Ramos (cell line): ENCODE measurements at regions not wholly inside any gene's neighbourhood (a gene's known extent, or its start where the extent isn't known, plus 50 kb on each side); places are given as distances from the start of the nearest gene placed in this dataset.

Experiments used
- in situ Hi-C: fragments of 300-500 bp; cut with MboI; formaldehyde crosslinking; loops from one replicate; pipeline ENCODE4 v1.14.3; 2022; ENCODE audit warnings: low sequenced_read_pairs; ENCODE audit not compliant: unreplicated experiment

GRCh38 chr10:11691319-11691755 is 50.8 kb upstream of the ECHDC3 start:
- in situ Hi-C loops: loop anchor here (25.0 kb wide), 1 partner anchor 1646 kb away; the partner anchor contains the start of gene SEPHS1

- in situ Hi-C loops: loop anchor here (25.0 kb wide), 1 partner anchor 1647 kb away; the partner anchor contains the start of gene SEPHS1
Observed at GRCh38 chr10:11689945-11690736, 52.0 kb upstream of the ECHDC3 start.

DNA sequence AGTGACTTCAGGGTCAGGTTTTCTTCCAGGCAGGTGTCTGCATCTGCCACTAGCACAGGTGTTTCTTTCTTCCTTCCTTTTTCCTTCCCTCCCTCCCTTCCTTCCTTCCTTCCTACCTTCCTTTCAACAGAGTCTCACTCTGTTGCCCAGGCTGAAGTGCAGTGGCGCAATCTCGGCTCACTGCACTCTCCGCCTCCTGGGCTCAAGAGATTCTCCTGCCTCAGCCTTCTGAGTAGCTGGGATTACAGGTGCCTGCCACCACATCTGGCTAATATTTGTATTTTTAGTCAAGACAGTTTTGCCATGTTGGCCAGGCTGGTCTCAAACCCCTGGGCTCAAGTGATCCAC is 53.8 kb upstream of the ECHDC3 start:
- in situ Hi-C loops: loop anchor here (25.0 kb wide), 1 partner anchor 1649 kb away; the partner anchor contains the start of gene SEPHS1

DNA sequence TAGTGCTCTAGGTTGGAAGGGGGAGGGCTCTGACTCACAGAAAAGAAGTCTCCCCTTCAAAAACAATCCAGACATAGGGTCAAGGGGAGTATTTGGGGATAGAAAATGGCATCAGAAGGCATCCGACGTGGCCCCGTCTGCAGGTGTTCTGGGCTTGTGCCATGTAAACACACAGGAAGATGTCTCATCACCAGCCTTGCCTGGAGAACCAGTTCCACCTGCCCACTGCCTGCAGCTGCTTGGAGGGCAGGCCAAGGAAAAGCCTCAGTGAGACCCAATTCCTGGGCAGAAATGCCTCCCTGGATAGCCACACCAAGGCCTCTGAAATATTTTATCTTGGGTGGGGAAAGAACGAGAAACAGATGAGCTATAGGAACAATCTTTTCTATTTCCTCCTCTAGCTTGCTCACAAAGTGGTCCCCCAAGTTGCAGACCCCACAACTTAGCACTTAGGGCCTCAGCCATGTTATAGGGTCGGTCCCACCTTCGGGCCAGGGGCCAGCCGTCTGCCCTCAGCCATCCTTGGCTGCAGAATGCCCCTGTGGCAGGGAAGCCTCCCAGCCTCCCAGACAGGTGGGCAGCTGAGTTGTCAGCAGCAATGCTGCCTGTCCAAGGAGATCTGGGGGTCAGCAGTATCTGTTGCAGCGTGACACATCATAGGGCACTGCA is 54.3 kb upstream of the ECHDC3 start:
- in situ Hi-C loops: loop anchor here (25.0 kb wide), 1 partner anchor 1649 kb away; the partner anchor contains the start of gene SEPHS1

DNA sequence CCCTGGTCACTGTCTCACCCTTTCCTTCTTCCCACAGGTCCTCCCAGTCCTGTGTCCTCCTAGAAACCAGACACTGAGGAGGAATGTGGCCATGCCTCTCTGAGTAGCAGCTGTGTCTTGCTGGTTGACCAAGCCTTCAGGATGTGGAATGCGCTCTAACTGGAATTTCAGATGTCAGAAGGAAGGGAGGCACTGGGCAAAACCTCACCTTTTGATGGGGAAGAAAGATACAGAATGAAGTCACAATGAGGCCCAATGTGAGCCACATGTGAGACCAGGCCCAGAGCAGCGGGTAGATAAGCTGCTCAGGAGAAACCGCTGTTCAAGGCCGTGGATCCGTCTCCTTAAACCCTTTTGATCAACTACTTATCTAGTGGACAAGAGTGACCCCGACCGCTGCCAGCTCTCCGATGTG is 54.8 kb upstream of the ECHDC3 start:
- in situ Hi-C loops: loop anchor here (25.0 kb wide), 1 partner anchor 1650 kb away; the partner anchor contains the start of gene SEPHS1

DNA sequence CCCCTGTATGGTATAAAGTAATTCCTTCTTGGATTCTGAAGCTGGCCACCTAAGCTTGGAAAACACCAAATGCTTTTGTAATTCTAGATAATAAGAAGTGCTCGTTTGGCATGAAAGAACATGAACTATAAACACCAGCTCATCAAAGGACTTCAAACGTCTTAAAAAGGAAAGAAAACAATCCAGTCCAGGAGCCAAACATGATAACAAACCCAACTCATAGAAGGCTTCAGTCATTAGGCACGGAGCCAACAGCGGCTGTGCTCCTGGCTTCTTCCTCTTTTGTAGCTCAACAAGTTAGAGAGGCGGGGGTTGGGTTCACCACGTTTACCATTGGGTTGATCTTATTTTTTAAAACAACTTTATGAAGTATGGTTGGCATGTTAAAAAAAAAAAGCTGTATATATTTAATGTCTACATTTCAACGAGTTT is 56.4 kb upstream of the ECHDC3 start:
- in situ Hi-C loops: loop anchor here (25.0 kb wide), 1 partner anchor 1651 kb away; the partner anchor contains the start of gene SEPHS1

DNA sequence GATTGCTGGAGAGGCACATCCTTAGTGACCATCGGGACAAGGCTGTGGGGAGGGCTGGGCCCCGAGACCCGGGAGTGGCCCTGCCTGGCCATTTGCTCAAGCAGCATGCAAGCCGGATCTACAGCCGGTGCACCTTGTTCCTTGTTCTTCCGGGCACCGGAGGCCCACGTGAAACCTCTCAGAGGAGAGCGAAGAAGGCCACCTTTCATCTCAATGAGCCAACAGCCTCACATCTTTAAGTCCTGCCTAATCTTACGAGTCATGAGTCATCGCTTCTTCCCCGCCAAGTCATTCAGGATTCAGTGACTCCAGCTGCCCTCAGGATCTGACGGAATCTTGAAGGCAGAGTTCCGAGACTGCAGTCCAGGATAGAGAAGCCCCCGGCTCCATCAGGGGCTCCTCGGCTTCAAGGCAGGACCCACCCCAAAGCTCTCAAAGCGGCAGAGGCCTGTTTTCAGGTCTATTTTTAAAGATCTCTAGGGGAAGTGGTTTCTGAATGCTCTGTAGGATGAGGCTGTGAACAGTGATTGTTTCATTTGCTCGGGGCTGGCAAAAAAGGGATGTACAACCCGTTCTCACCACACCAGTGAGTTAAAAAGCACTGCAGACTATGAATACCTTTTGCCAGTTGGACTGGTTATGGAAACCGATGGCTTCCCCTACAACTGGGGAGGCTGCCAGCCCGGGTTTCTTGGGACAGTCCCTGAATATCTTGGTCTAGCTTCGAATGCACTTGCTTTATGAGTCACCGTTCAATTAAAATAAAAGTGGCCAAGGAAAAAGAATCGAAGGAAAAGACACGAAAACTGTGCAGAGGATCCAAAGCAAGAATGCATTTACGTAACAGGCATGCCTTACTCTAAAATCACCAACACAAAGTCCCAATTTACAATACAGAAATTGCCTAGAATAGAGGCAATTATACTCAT is 57.2 kb upstream of the ECHDC3 start:
- in situ Hi-C loops: loop anchor here (25.0 kb wide), 1 partner anchor 1652 kb away; the partner anchor contains the start of gene SEPHS1

- in situ Hi-C loops: loop anchor here (25.0 kb wide), 1 partner anchor 1653 kb away; the partner anchor contains the start of gene SEPHS1
Observed at GRCh38 chr10:11684341-11684716, 57.9 kb upstream of the ECHDC3 start.

- in situ Hi-C loops: loop anchor here (25.0 kb wide), 1 partner anchor 1654 kb away; the partner anchor contains the start of gene SEPHS1
Observed at GRCh38 chr10:11683529-11684320, 58.5 kb upstream of the ECHDC3 start.

DNA sequence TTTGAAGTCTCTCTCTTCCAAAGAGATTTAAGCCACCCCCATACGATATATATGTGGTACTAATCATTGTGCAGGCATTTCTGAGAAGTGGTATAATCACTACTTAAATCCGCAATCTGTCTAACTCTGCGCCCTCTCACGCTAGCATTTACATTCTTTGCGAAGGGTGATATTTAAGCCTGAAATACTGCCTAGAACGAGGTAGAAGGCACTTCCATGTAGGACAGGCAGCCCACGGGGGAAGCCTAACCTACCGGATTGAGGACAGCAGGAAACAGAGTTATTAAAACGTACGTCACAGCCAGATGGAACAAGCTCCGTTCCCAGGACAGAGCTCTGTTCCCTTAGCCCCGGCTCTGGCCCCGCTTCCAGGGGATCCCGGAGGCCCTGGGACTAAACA is 59.3 kb upstream of the ECHDC3 start:
- in situ Hi-C loops: loop anchor here (25.0 kb wide), 1 partner anchor 1654 kb away; the partner anchor contains the start of gene SEPHS1

DNA sequence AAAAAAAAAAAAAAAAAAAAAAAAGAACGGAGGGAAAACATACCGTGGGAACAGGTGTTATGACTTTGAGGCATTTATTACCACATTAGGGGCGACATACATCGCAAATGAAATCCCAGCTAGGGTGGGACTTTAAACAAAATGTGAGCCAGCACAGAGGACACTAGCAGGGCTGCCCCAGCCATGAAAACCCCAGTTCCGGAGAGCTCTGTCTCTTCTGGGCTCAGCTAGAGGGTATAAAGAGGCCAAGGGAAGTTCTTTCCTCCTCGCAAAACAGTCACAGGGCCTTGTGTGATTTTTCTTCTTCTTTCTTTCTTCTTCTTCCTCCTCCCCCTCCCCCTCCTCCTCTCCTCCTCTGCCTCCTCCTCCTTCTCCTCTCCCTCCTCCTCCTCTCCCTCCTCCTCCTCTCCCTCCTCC is 59.9 kb upstream of the ECHDC3 start:
- in situ Hi-C loops: loop anchor here (25.0 kb wide), 1 partner anchor 1655 kb away; the partner anchor contains the start of gene SEPHS1

- in situ Hi-C loops: loop anchor here (25.0 kb wide), 1 partner anchor 1657 kb away; the partner anchor contains the start of gene SEPHS1
Observed at GRCh38 chr10:11680496-11680895, 61.7 kb upstream of the ECHDC3 start.

GRCh38 chr10:11679946-11680345 is 62.2 kb upstream of the ECHDC3 start:
- in situ Hi-C loops: loop anchor here (5.0 to 25.0 kb wide), 2 partner anchors 73 to 1657 kb away; partner anchors contain the start of gene SEPHS1

DNA sequence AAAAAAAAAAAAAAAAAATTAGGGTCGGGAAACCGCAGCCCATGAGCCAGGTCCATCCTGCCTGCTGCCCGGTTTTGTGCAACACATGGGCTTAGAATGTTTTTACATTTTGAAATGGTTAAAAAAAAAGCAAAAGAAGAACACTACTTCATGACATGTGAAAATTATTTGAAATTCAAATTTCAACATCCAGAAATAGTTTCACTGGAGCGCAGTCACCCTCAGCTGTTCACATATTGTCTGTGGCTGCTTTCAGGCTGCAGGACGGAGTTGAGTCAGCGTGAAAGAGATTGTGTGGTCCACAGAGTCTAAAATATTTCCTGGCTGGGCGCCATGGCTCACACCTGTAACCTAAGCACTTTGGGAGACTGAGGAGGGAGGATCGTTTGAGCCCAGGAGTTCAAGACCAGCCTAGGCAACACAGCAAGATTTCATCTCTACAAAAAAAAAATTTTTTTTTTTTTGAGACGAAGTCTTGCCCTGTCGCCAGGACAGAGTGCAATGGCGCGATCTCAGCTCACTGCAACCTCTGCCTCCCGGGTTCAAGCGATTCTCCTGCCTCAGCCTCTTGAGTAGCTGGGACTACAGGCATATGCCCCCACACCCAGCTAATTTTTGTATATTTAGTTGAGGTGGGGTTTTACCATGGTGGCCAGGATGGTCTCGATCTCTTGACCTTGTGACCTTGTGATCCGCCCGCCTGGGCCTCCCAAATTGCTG is 63.9 kb upstream of the ECHDC3 start:
- in situ Hi-C loops: loop anchor here (5.0 to 25.0 kb wide), 2 partner anchors 71 to 1659 kb away; partner anchors contain the start of gene SEPHS1

DNA sequence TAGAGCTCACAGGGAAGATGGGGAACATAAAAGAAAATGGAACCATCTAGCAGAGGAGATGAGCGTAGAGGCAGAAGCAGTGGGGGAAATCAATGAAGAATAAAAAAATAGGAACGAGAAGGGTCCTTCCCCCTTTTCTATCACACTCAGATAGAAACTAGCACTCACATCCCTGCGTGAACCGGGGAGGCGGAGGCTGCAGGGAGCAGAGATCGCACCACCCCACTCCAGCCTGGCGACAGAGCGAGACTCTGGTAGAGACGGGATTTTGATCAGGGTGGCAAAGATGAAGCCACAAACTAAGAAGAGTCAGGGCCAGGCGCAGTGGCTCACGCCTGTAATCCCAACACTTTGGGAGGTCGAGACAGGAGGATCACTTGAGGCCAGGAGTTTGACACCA is 64.7 kb upstream of the ECHDC3 start:
- in situ Hi-C loops: loop anchor here (5.0 to 25.0 kb wide), 2 partner anchors 70 to 1660 kb away; partner anchors contain the start of gene SEPHS1

DNA sequence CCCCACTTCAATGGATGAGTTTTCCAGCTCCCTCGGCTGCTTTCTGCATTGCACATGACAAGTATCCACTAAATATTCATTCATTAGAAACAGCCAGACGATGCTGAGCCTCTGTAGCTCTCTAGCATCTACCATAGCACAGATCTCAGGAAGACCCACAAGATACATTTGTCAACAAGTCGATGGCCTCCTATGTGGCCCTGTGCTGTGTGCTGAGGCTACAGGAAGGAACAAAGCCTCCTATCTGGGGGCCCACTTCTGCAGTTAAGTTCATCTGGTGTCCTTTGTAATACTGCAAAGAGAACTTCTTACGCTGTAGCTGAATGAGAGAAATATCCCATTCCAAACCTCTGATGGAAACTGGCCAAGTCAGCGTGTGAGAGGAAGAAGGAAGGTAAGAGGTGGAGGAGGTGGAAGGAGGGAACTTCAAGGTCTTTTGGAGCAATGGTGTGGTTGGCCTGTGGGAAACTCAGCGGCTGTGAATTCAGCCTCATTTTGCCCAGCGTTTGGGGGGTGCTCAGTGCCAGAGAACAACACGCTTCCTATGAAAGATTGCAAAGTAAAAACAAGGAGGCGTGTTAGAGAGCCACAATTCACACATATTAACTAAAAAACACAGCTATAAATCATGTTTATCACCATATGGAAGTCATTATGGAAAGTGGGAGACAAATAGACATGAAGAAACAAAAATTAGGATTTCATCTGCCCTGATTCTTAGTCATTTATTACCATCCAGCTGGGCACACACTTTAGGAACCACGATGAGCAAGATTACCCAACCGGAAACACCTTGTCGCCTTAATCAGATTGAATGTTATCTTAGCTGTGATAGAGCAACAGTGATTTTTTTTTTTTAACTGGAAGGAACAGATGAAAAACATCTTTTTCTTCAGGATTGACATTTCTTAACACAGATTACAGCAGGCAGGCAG is 62.2 kb upstream of the USP6NL start:
- in situ Hi-C loops: no loop called here

DNA sequence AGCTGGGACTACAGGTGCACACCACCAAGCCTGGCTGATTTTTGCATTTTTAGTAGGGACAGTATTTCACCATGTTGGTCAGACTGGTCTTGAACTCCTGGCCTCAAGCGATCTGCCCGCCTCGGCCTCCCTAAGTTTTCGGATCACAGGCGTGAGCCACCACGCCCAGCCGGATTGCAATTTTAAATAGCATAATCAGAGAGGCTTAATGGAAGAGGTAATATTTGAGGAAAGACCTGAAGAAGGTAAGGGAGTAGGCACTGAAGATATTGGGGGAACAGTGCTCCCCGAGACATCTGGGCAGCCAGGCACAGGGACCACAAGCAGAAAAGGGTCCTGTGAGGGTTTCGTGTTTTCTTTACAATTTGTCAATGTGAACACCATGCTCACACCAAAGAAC is 61.4 kb upstream of the USP6NL start:
- in situ Hi-C loops: no loop called here
